Fibroblast of lung (primary cell): ENCODE measurements at regions not wholly inside any gene's neighbourhood (a gene's known extent, or its start where the extent isn't known, plus 50 kb on each side); places are given as distances from the start of the nearest gene placed in this dataset.

ENCODE experiments used
- DNase-seq, 2 donors: peaks; one replicate each; pipeline versions ENCODE4 v3.0.0 to v3.0.0-alpha.2; 2010; ENCODE audit warnings: low read depth in 2 of 2
- H2AFZ ChIP-seq: 2 replicates; pipeline ENCODE4 v1.5.1; 2012; ENCODE audit warnings: low read length, control low read depth, inconsistent platforms
- H3K27ac ChIP-seq: 2 replicates; pipeline ENCODE4 v1.5.1; 2011; ENCODE audit warnings: low read length, control low read depth; ENCODE audit not compliant: insufficient read depth
- H3K27me3 ChIP-seq: 2 replicates; pipeline ENCODE4 v1.5.1; 2011; ENCODE audit warnings: mild to moderate bottlenecking, low read length; ENCODE audit not compliant: control insufficient read depth, insufficient read depth
- H3K36me3 ChIP-seq: 2 replicates; pipeline ENCODE4 v1.5.1; 2011; ENCODE audit warnings: low read length; ENCODE audit not compliant: control insufficient read depth, insufficient read depth
- H3K4me1 ChIP-seq: 2 replicates; pipeline ENCODE4 v1.5.1; 2011; ENCODE audit warnings: low read length; ENCODE audit not compliant: control insufficient read depth, insufficient read depth; ENCODE audit errors: extremely low read depth
- H3K4me2 ChIP-seq: 2 replicates; pipeline ENCODE4 v1.5.1; 2011; ENCODE audit warnings: low read length, control low read depth; ENCODE audit not compliant: insufficient read depth; ENCODE audit errors: extremely low read depth
- H3K4me3 ChIP-seq, 4 experiments: fragments of 200-600 bp in 1 of 4; sonication (generic) in 1 of 4; replicated peaks in 1 of 4; 2 replicates each; pipeline ENCODE4 v1.5.1; 2011 to 2016; ENCODE audit warnings: low read length in 4 of 4, low read depth in 3 of 4, mild to moderate bottlenecking in 3 of 4, control low read depth in 2 of 4, inconsistent platforms in 1 of 4, mixed read lengths in 1 of 4; ENCODE audit not compliant: insufficient read depth in 1 of 4; ENCODE audit errors: control extremely low read depth in 1 of 4
- H3K79me2 ChIP-seq: 2 replicates; pipeline ENCODE4 v1.5.1; 2012; ENCODE audit warnings: mild to moderate bottlenecking, low read length, inconsistent platforms; ENCODE audit not compliant: control insufficient read depth, insufficient read depth
- H3K9ac ChIP-seq: 2 replicates; pipeline ENCODE4 v1.5.1; 2011; ENCODE audit warnings: mild to moderate bottlenecking, low read length, control low read depth; ENCODE audit not compliant: insufficient read depth
- H3K9me3 ChIP-seq: 2 replicates; pipeline ENCODE4 v1.5.1; 2012; ENCODE audit warnings: low read depth, low read length; ENCODE audit not compliant: control insufficient read depth, insufficient read depth
- H4K20me1 ChIP-seq: 2 replicates; pipeline ENCODE4 v1.5.1; 2011; ENCODE audit warnings: low read length; ENCODE audit not compliant: control insufficient read depth, insufficient read depth; ENCODE audit errors: extremely low read depth
- CTCF ChIP-seq, 2 donors: IDR thresholded peaks in 1 of 2; conservative IDR thresholded peaks in 1 of 2; 1 replicate in 1 of 2; 2 replicates in 1 of 2; pipeline ENCODE4 v1.5.1; 2011 to 2012; ENCODE audit warnings: low read length in 2 of 2, control low read depth in 1 of 2, inconsistent platforms in 1 of 2, low read depth in 1 of 2, mild to moderate bottlenecking in 1 of 2
- EZH2 ChIP-seq: IDR thresholded peaks from 2 replicates; pipeline ENCODE4 v1.5.1; 2012; ENCODE audit warnings: low read length, control low read depth, mild to moderate bottlenecking; ENCODE audit errors: missing control alignments

- no peak overlapping the region for H3K4me2 ChIP-seq
- no peaks in the 10 kb centered on the region for H3K36me3 ChIP-seq
- H4K20me1 ChIP-seq: no peaks in the 10 kb centered on the region
- no peaks in the 10 kb centered on the region for H3K4me1 ChIP-seq
- H3K79me2 ChIP-seq: no peaks in the 10 kb centered on the region
- H3K4me3 ChIP-seq: no peak overlapping the region
- H3K9me3 ChIP-seq: no peaks in the 10 kb centered on the region
- no peak overlapping the region for H3K9ac ChIP-seq
- H2AFZ ChIP-seq: no peak overlapping the region
- H3K27me3 ChIP-seq: no peaks in the 10 kb centered on the region
- no peak overlapping the region for H3K27ac ChIP-seq
- no peak for DNase-seq
- TF ChIP-seq EZH2: no peak
These were observed 1169.7 kb downstream of the DIAPH3 start for GRCh38 chr13:58994077-58994476.

GRCh38 chr13:58994777-58995176, 1169.0 kb downstream of the DIAPH3 start:
- DNase-seq: peak; percentile 4 to 11
- Histone ChIP-seq H2AFZ (no peak overlapping the region), H3K9me3 (no peaks in the 10 kb centered on the region), H3K4me2 (no peak overlapping the region), H3K36me3 (no peaks in the 10 kb centered on the region), H3K4me1 (no peaks in the 10 kb centered on the region), H3K4me3 (no peak overlapping the region), H3K9ac (no peak overlapping the region), H3K79me2 (no peaks in the 10 kb centered on the region), H3K27ac (no peak overlapping the region), H4K20me1 (no peaks in the 10 kb centered on the region), H3K27me3 (no peaks in the 10 kb centered on the region)
- TF ChIP-seq EZH2: no peak
- TF ChIP-seq CTCF (conservative IDR thresholded peaks at IDR 0.05 in 1 of 2, IDR thresholded peaks at IDR 0.05 in 1 of 2; ENCODE audit: low read depth in 1 of 2, low read length in 2 of 2): no peak

DNA sequence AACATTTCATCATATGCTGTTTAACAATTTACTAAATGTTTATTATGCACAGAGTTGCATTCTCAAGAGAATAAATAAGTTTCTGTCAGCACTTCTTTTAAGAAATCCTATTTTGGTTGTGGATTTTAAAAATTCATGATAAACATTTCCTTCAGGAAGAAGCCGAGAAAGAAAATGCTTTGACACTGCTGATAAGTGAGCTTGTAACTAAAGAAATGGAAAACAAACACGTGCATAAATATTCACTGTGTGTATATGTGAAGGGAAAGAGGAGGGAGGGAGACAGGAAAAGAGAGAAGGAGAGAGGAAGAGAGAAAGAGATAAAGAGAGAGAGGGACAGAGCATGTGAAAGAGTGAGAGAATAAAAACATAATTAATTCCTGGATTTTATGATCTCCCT, 1165.0 kb downstream of the DIAPH3 start:
- no peaks in the 10 kb centered on the region for H3K9me3 ChIP-seq
- no peaks in the 10 kb centered on the region for H3K4me1 ChIP-seq
- H3K9ac ChIP-seq: no peak overlapping the region
- H3K4me3 ChIP-seq: no peak overlapping the region
- no peak overlapping the region for H3K4me2 ChIP-seq
- no peak overlapping the region for H2AFZ ChIP-seq
- no peaks in the 10 kb centered on the region for H4K20me1 ChIP-seq
- DNase-seq: no peak
- no peaks in the 10 kb centered on the region for H3K79me2 ChIP-seq
- no peaks in the 10 kb centered on the region for H3K27me3 ChIP-seq
- H3K27ac ChIP-seq: no peak overlapping the region
- TF ChIP-seq EZH2 (no peak), CTCF (conservative IDR thresholded peaks at IDR 0.05 in 1 of 2, IDR thresholded peaks at IDR 0.05 in 1 of 2; ENCODE audit: low read depth in 1 of 2, low read length in 2 of 2) (no peak)
- H3K36me3 ChIP-seq: no peaks in the 10 kb centered on the region

DNA sequence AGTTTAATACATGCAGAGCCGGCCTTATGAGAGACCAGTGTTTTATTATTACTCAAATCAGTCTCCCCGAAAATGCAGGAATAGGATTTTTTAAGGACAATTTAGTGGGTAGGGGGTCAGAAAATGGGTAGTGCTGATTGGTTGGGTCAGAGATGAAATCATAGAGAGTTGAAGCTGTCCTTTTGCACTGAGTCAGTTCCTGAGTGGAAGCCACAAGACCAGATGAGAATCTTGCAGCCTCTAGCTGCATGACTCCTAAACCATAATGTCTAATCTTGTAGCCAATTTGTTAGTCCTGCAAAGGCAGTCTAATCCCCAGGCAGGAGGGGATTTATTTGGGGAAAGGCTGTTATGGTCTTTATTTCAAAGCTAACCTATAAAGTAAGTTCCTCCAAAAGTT, 1163.9 kb downstream of the DIAPH3 start:
- no peaks in the 10 kb centered on the region for H3K36me3 ChIP-seq
- H2AFZ ChIP-seq: no peak overlapping the region
- no peak overlapping the region for H3K4me3 ChIP-seq
- TF ChIP-seq EZH2 (no peak), CTCF (conservative IDR thresholded peaks at IDR 0.05 in 1 of 2, IDR thresholded peaks at IDR 0.05 in 1 of 2; ENCODE audit: low read depth in 1 of 2, low read length in 2 of 2) (no peak)
- no peaks in the 10 kb centered on the region for H4K20me1 ChIP-seq
- no peaks in the 10 kb centered on the region for H3K79me2 ChIP-seq
- no peaks in the 10 kb centered on the region for H3K27me3 ChIP-seq
- no peak overlapping the region for H3K4me2 ChIP-seq
- no peaks in the 10 kb centered on the region for H3K9me3 ChIP-seq
- H3K9ac ChIP-seq: no peak overlapping the region
- H3K4me1 ChIP-seq: no peaks in the 10 kb centered on the region
- DNase-seq: peak in 1 of 2 donors; percentile 56
- H3K27ac ChIP-seq: no peak overlapping the region
